H9 (cell line): ENCODE measurements at regions not wholly inside any gene's neighbourhood (a gene's known extent, or its start where the extent isn't known, plus 50 kb on each side); places are given as distances from the start of the nearest gene placed in this dataset.

Source experiments
- DNase-seq: peaks from one replicate; pipeline ENCODE4 v3.0.0-alpha.2; 2017
- H2AFZ ChIP-seq: one replicate; pipeline ENCODE4 v1.6.1; 2013; ENCODE audit warnings: mild to moderate bottlenecking, low read length, control low read depth, moderate library complexity
- H2AK5ac ChIP-seq: 2 replicates; pipeline ENCODE4 v1.6.1; 2013; ENCODE audit warnings: low read length, control low read depth, mixed read lengths; ENCODE audit not compliant: insufficient read length
- H2BK120ac ChIP-seq: one replicate; pipeline ENCODE4 v1.6.1; 2013; ENCODE audit warnings: low read depth, mild to moderate bottlenecking, low read length, control low read depth, inconsistent platforms; ENCODE audit not compliant: poor library complexity, severe bottlenecking
- H2BK12ac ChIP-seq: 2 replicates; pipeline ENCODE4 v1.6.1; 2013; ENCODE audit warnings: low read length, control low read depth, mixed read lengths, low read depth; ENCODE audit not compliant: insufficient read length
- H2BK15ac ChIP-seq: 2 replicates; pipeline ENCODE4 v1.6.1; 2013; ENCODE audit warnings: low read depth, low read length, control low read depth
- H2BK20ac ChIP-seq: one replicate; pipeline ENCODE4 v1.6.1; 2013; ENCODE audit warnings: low read depth, mild to moderate bottlenecking, low read length, control low read depth, inconsistent platforms; ENCODE audit not compliant: poor library complexity, severe bottlenecking
- H2BK5ac ChIP-seq: 2 replicates; pipeline ENCODE4 v1.6.1; 2013; ENCODE audit warnings: low read length, control low read depth, mixed read lengths; ENCODE audit not compliant: insufficient read length
- H3K14ac ChIP-seq: 2 replicates; pipeline ENCODE4 v1.6.1; 2013; ENCODE audit warnings: low read length, control low read depth; ENCODE audit not compliant: insufficient read depth
- H3K18ac ChIP-seq: 2 replicates; pipeline ENCODE4 v1.6.1; 2013; ENCODE audit warnings: low read depth, mild to moderate bottlenecking, mixed read lengths, low read length, control low read depth; ENCODE audit not compliant: insufficient read length
- H3K23ac ChIP-seq: 2 replicates; pipeline ENCODE4 v1.6.1; 2013; ENCODE audit warnings: low read length, control low read depth, mixed read lengths, low read depth; ENCODE audit not compliant: insufficient read length
- H3K23me2 ChIP-seq: 2 replicates; pipeline ENCODE4 v1.6.1; 2013; ENCODE audit warnings: low read depth, mild to moderate bottlenecking, mixed read lengths, low read length, control low read depth; ENCODE audit not compliant: insufficient read length, poor library complexity, severe bottlenecking
- H3K27ac ChIP-seq: 2 replicates; pipeline ENCODE4 v1.5.1; 2013; ENCODE audit warnings: low read length, control low read depth, mixed read lengths, low read depth; ENCODE audit not compliant: insufficient read length
- H3K27me3 ChIP-seq: 2 replicates; pipeline ENCODE4 v1.6.1; 2013; ENCODE audit warnings: low read length, control low read depth, inconsistent platforms; ENCODE audit not compliant: insufficient read depth
- H3K4ac ChIP-seq: 2 replicates; pipeline ENCODE4 v1.6.1; 2013; ENCODE audit warnings: low read depth, mild to moderate bottlenecking, control low read depth, inconsistent platforms, low read length, moderate library complexity
- H3K4me1 ChIP-seq: 2 replicates; pipeline ENCODE4 v1.6.1; 2013; ENCODE audit warnings: low read length, control low read depth, inconsistent platforms; ENCODE audit not compliant: insufficient read depth
- H3K4me2 ChIP-seq: 2 replicates; pipeline ENCODE4 v1.6.1; 2013; ENCODE audit warnings: low read length, control low read depth, mixed read lengths; ENCODE audit not compliant: insufficient read length, insufficient read depth
- H3K56ac ChIP-seq: 2 replicates; pipeline ENCODE4 v1.6.1; 2013; ENCODE audit warnings: low read depth, mild to moderate bottlenecking, mixed read lengths, low read length, control low read depth; ENCODE audit not compliant: insufficient read length
- H3K79me1 ChIP-seq: 2 replicates; pipeline ENCODE4 v1.6.1; 2013; ENCODE audit warnings: low read depth, mild to moderate bottlenecking, moderate library complexity, low read length, control low read depth, inconsistent platforms; ENCODE audit not compliant: insufficient read depth, poor library complexity, severe bottlenecking
- H3K79me2 ChIP-seq: 2 replicates; pipeline ENCODE4 v1.6.1; 2013; ENCODE audit warnings: low read length, control low read depth, inconsistent platforms; ENCODE audit not compliant: insufficient read depth
- H3K9ac ChIP-seq: 2 replicates; pipeline ENCODE4 v1.6.1; 2013; ENCODE audit warnings: low read length, control low read depth, mixed read lengths; ENCODE audit not compliant: insufficient read length; ENCODE audit errors: extremely low read depth
- H3K9me3 ChIP-seq: one replicate; pipeline ENCODE4 v1.6.1; 2013; ENCODE audit warnings: low read depth, low read length, inconsistent platforms; ENCODE audit not compliant: control insufficient read depth
- H3T11ph ChIP-seq: one replicate; pipeline ENCODE4 v1.6.1; 2013; ENCODE audit warnings: mild to moderate bottlenecking, low read length, control low read depth, inconsistent platforms
- H4K20me1 ChIP-seq: one replicate; pipeline ENCODE4 v1.6.1; 2013; ENCODE audit not compliant: control insufficient read depth, insufficient read length, insufficient read depth
- H4K5ac ChIP-seq: 2 replicates; pipeline ENCODE4 v1.6.1; 2013; ENCODE audit warnings: low read depth, mild to moderate bottlenecking, mixed read lengths, low read length, control low read depth; ENCODE audit not compliant: insufficient read length
- H4K8ac ChIP-seq: replicated peaks from 2 replicates; pipeline ENCODE4 v1.6.1; 2013; ENCODE audit warnings: low read length, control low read depth, mixed read lengths, low read depth; ENCODE audit not compliant: insufficient read length
- H4K91ac ChIP-seq: 2 replicates; pipeline ENCODE4 v1.6.1; 2013; ENCODE audit warnings: low read depth, mild to moderate bottlenecking, moderate library complexity, mixed read lengths, low read length, control low read depth; ENCODE audit not compliant: insufficient read length
- H3K27ac Mint-ChIP-seq, 3 experiments: 2 replicates in 2 of 3; 3 replicates in 1 of 3; pipeline ENCODE4 v1.8.0; 2020 to 2021; ENCODE audit warnings: mixed read lengths in 3 of 3, mild to moderate bottlenecking in 1 of 3, moderate library complexity in 1 of 3
- H3K27me3 Mint-ChIP-seq: 2 replicates; pipeline ENCODE4 v1.8.0; 2021; ENCODE audit warnings: low read depth, mild to moderate bottlenecking, moderate library complexity, mixed read lengths
- H3K36me3 Mint-ChIP-seq, 3 experiments: 2 replicates in 2 of 3; 3 replicates in 1 of 3; pipeline ENCODE4 v1.8.0; 2020 to 2021; ENCODE audit warnings: low read depth in 3 of 3, mixed read lengths in 3 of 3; ENCODE audit not compliant: insufficient read depth in 1 of 3
- H3K4me1 Mint-ChIP-seq, 2 experiments: 2 replicates each; pipeline ENCODE4 v1.8.0; 2020; ENCODE audit warnings: mixed read lengths in 2 of 2
- H3K4me3 Mint-ChIP-seq, 2 experiments: 2 replicates in 1 of 2; 3 replicates in 1 of 2; pipeline ENCODE4 v1.8.0; 2020 to 2021; ENCODE audit warnings: mild to moderate bottlenecking in 2 of 2, mixed read lengths in 2 of 2, moderate library complexity in 1 of 2
- H3K9me3 Mint-ChIP-seq, 2 experiments: 2 replicates in 1 of 2; 3 replicates in 1 of 2; pipeline ENCODE4 v1.8.0; 2020; ENCODE audit warnings: mild to moderate bottlenecking in 2 of 2, mixed read lengths in 2 of 2, moderate library complexity in 1 of 2
- CTCF ChIP-seq: fragments of 200-600 bp; sonication (generic); conservative IDR thresholded peaks from 3 replicates; pipeline ENCODE4 v1.8.0; 2021; ENCODE audit warnings: antibody characterized with exemption, mild to moderate bottlenecking
- WGBS: extraction: QIAGEN DNeasy Blood & Tissue Kit; methylation state at CpG from one replicate; pipeline ENCODE4 v1.1.7; 2013; ENCODE audit warnings: missing lambda C conversion rate, low lambda C conversion rate, mixed read lengths; ENCODE audit not compliant: insufficient read length; ENCODE audit errors: extremely low coverage; 5-methylcytosine and 5-hydroxymethylcytosine counted together

GRCh38 chr14:98999345-98999744 is 272.7 kb downstream of the BCL11B start:
- WGBS, result no CpG with 5 or more reads among the region's 9 CpGs

More at GRCh38 chr14:98999345-98999744, 272.7 kb downstream of the BCL11B start:
- no peak overlapping the region for H2AFZ ChIP-seq
- H3T11ph ChIP-seq, result no peak overlapping the region
- no peaks in the 10 kb centered on the region for H3K4me1 ChIP-seq
- no peak for TF ChIP-seq CTCF
- DNase-seq, result no peak
- Mint-ChIP-seq H3K36me3 (no peaks in the 10 kb centered on the region), H3K27me3 (peaks cover 11% of the 10 kb centered on the region), H3K4me3 (no peak overlapping the region), H3K9me3 (no peaks in the 10 kb centered on the region), H3K27ac (no peak overlapping the region), H3K4me1 (peaks cover 20 to 30% of the 10 kb centered on the region in 2 experiments)
- no peaks in the 10 kb centered on the region for H3K27me3 ChIP-seq
- no peak overlapping the region for H2BK5ac ChIP-seq
- H3K56ac ChIP-seq, result no peak overlapping the region
- no peak overlapping the region for H3K14ac ChIP-seq
- no peak overlapping the region for H3K4me2 ChIP-seq
- no peak overlapping the region for H3K23ac ChIP-seq
- no peak overlapping the region for H3K27ac ChIP-seq
- H3K9ac ChIP-seq, result no peak overlapping the region
- no peaks in the 10 kb centered on the region for H3K9me3 ChIP-seq
- H3K79me2 ChIP-seq, result no peaks in the 10 kb centered on the region
- no peak overlapping the region for H4K8ac ChIP-seq
- H3K18ac ChIP-seq, result no peak overlapping the region
- H3K23me2 ChIP-seq, result no peaks in the 10 kb centered on the region
- H2BK20ac ChIP-seq, result no peak overlapping the region
- H2AK5ac ChIP-seq, result no peak overlapping the region
- no peak overlapping the region for H2BK15ac ChIP-seq
- no peak overlapping the region for H2BK120ac ChIP-seq
- no peaks in the 10 kb centered on the region for H4K20me1 ChIP-seq
- H3K79me1 ChIP-seq, result no peaks in the 10 kb centered on the region
- no peak overlapping the region for H2BK12ac ChIP-seq
- no peak overlapping the region for H4K91ac ChIP-seq
- no peak overlapping the region for H3K4ac ChIP-seq
- no peak overlapping the region for H4K5ac ChIP-seq
